ENCODE measurements at regions not wholly inside any gene's neighbourhood (a gene's known extent, or its start where the extent isn't known, plus 50 kb on each side); places are given as distances from the start of the nearest gene placed in this dataset.

DNA sequence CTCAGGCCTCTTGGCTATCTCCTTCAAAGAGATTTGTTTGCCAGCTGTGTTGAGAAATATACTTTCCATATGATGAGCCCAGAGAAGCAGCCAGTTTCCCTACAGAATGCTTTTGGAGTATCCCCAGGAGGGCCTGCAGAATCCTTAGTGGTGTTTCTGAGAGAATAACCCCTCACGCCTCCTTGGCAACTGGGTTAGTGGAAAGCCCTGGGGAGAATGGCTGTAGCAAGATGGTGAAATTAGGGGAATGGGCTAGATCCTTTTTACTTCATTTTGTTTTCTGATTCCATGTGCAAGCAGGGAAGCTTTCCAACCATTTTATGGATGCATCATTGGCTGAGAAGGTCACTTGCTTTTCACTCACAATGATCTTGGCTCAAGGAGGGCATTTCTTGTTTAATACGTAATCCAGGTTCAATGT lies 364.6 kb downstream of the DMRT2 start:
- no peaks in the 10 kb centered on the region for H3K36me3 ChIP-seq (ENCODE audit: insufficient read depth, low read length)
- Mint-ChIP-seq H3K9me3 (peaks cover 2% of the 10 kb centered on the region), H3K27ac (no peak overlapping the region), H3K4me1 (ENCODE audit: low read depth) (no peaks in the 10 kb centered on the region), H3K36me3 (ENCODE audit: low read depth) (no peaks in the 10 kb centered on the region), H3K27me3 (peaks cover 12% of the 10 kb centered on the region), H3K4me3 (no peak overlapping the region)
- H3K27me3 ChIP-seq (ENCODE audit: control insufficient read depth in 1 of 2, insufficient read depth in 2 of 2, low read length in 2 of 2) = peaks cover 0 to 5% of the 10 kb centered on the region in 2 experiments
- POLR2A ChIA-PET = no interaction called here
- CTCF ChIA-PET = no interaction called here
- no peak overlapping the region for H3K4me3 ChIP-seq (ENCODE audit: low read length)
- DNase-seq (no peak), ATAC-seq (ENCODE audit: poor library complexity) (no peak)
- no peak overlapping the region for H3K27ac ChIP-seq (ENCODE audit: low read depth in 1 of 2, low read length in 2 of 2)
- TF ChIP-seq, protein P1, sequence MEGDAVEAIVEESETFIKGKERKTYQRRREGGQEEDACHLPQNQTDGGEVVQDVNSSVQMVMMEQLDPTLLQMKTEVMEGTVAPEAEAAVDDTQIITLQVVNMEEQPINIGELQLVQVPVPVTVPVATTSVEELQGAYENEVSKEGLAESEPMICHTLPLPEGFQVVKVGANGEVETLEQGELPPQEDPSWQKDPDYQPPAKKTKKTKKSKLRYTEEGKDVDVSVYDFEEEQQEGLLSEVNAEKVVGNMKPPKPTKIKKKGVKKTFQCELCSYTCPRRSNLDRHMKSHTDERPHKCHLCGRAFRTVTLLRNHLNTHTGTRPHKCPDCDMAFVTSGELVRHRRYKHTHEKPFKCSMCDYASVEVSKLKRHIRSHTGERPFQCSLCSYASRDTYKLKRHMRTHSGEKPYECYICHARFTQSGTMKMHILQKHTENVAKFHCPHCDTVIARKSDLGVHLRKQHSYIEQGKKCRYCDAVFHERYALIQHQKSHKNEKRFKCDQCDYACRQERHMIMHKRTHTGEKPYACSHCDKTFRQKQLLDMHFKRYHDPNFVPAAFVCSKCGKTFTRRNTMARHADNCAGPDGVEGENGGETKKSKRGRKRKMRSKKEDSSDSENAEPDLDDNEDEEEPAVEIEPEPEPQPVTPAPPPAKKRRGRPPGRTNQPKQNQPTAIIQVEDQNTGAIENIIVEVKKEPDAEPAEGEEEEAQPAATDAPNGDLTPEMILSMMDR (IDR thresholded peaks at IDR 0.05) = no peak
- H3K4me1 ChIP-seq (ENCODE audit: insufficient read depth, low read length) = no peaks in the 10 kb centered on the region
- intact Hi-C loops (cut with DNase I, micrococcal nuclease) = no loop called here
- H3K9me3 ChIP-seq (ENCODE audit: control insufficient read depth in 1 of 2, insufficient read depth in 1 of 2, low read length in 2 of 2) = no peaks in the 10 kb centered on the region

DNA sequence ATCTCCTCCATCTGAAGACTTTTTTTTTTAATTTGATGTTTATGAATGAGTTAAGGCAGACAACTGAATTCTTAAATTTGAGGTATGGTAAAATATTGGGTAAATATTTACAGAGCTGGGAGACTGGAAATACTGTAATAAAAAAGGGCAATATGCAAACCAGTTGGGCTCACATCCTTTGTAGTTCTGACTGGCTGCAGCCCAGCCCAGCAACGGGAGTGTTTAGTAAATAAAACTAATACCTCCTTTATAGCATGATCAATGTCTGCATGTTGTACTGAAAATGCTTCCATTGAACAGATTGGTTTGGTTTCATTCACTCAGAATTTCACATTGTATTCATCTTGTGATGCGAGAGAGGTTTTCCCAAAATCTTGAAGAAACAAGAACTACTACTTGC lies 365.0 kb downstream of the DMRT2 start:
- peaks cover 2% of the 10 kb centered on the region for H3K9me3 Mint-ChIP-seq
- H3K27me3 ChIP-seq (ENCODE audit: control insufficient read depth in 1 of 2, insufficient read depth in 2 of 2, low read length in 2 of 2) = peaks cover 0 to 5% of the 10 kb centered on the region in 2 experiments
- H3K36me3 Mint-ChIP-seq (ENCODE audit: low read depth) = no peaks in the 10 kb centered on the region
- H3K9me3 ChIP-seq (ENCODE audit: control insufficient read depth in 1 of 2, insufficient read depth in 1 of 2, low read length in 2 of 2) = no peaks in the 10 kb centered on the region
- no peak overlapping the region for H3K27ac ChIP-seq (ENCODE audit: low read depth in 1 of 2, low read length in 2 of 2)
- TF ChIP-seq, protein P1 (IDR thresholded peaks at IDR 0.05) = no peak
- ChIA-PET CTCF (no interaction called here), POLR2A (no interaction called here)
- H3K4me1 Mint-ChIP-seq (ENCODE audit: low read depth) = no peaks in the 10 kb centered on the region
- no peaks in the 10 kb centered on the region for H3K36me3 ChIP-seq (ENCODE audit: insufficient read depth, low read length)
- no peak overlapping the region for H3K4me3 Mint-ChIP-seq
- intact Hi-C loops (cut with DNase I, micrococcal nuclease) = no loop called here
- no peak for ATAC-seq (ENCODE audit: poor library complexity)
- no peak for DNase-seq
- H3K4me1 ChIP-seq (ENCODE audit: insufficient read depth, low read length) = no peaks in the 10 kb centered on the region
- H3K27ac Mint-ChIP-seq = no peak overlapping the region
- no peak overlapping the region for H3K4me3 ChIP-seq (ENCODE audit: low read length)
- H3K27me3 Mint-ChIP-seq = peaks cover 12% of the 10 kb centered on the region

DNA sequence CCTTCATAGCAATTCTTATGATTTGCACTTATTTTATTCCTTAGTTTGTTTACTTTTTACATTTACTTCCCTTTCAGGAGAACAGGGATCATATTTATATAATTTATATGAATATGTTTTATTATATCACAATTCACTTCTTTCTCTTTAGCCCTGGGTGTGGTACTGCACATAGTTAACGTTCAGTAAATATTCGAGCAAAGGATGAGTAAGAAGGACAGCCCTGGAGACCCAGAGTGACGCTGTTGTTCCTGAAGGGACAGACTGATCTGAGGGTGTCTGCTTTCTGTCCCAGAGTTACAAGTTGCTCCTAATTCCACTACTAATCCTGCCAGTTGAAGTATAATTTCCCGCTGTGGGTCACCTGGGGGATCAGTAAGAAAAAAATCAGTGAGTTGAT lies 366.1 kb downstream of the DMRT2 start:
- intact Hi-C loops (cut with DNase I, micrococcal nuclease) = no loop called here
- H3K4me1 Mint-ChIP-seq (ENCODE audit: low read depth) = no peaks in the 10 kb centered on the region
- no peaks in the 10 kb centered on the region for H3K9me3 ChIP-seq (ENCODE audit: control insufficient read depth in 1 of 2, insufficient read depth in 1 of 2, low read length in 2 of 2)
- ATAC-seq (ENCODE audit: poor library complexity) = no peak
- no peaks in the 10 kb centered on the region for H3K36me3 Mint-ChIP-seq (ENCODE audit: low read depth)
- no peak overlapping the region for H3K27ac ChIP-seq (ENCODE audit: low read depth in 1 of 2, low read length in 2 of 2)
- H3K36me3 ChIP-seq (ENCODE audit: insufficient read depth, low read length) = no peaks in the 10 kb centered on the region
- TF ChIP-seq, protein P1 (IDR thresholded peaks at IDR 0.05) = no peak
- no peak for DNase-seq
- H3K27me3 ChIP-seq (ENCODE audit: control insufficient read depth in 1 of 2, insufficient read depth in 2 of 2, low read length in 2 of 2) = peaks cover 0 to 5% of the 10 kb centered on the region in 2 experiments
- ChIA-PET POLR2A (no interaction called here), CTCF (no interaction called here)
- peaks cover 6% of the 10 kb centered on the region for H3K27me3 Mint-ChIP-seq
- no peak overlapping the region for H3K4me3 ChIP-seq (ENCODE audit: low read length)
- H3K4me1 ChIP-seq (ENCODE audit: insufficient read depth, low read length) = no peaks in the 10 kb centered on the region
- H3K9me3 Mint-ChIP-seq = peaks cover under 1% of the 10 kb centered on the region
- H3K4me3 Mint-ChIP-seq = no peak overlapping the region
- no peak overlapping the region for H3K27ac Mint-ChIP-seq
